ENCODE measurements at regions not wholly inside any gene's neighbourhood (a gene's known extent, or its start where the extent isn't known, plus 50 kb on each side); places are given as distances from the start of the nearest gene placed in this dataset.
"Not testable (repeated sequence)": the region's sequence is repeated elsewhere in the genome, so short reads cannot be mapped to it uniquely, and the experiment has no call there.

GRCh38 chr10:126722726-126723125 lies 52.2 kb upstream of the C10orf90 start:
- DNase-seq: no peak

- no peak for DNase-seq
These were observed 52.7 kb upstream of the C10orf90 start for GRCh38 chr10:126723226-126723625.

- no peak for DNase-seq
These were observed 58.9 kb upstream of the C10orf90 start for GRCh38 chr10:126729314-126729870.

- no peak for DNase-seq
These were observed 60.5 kb upstream of the C10orf90 start for GRCh38 chr10:126730856-126731609.

- no peak for DNase-seq
These were observed 61.1 kb upstream of the C10orf90 start for GRCh38 chr10:126731610-126731990.

- no peak for DNase-seq
These were observed 61.8 kb upstream of the C10orf90 start for GRCh38 chr10:126732308-126732707.

GRCh38 chr10:126732868-126733267 lies 62.4 kb upstream of the C10orf90 start:
- DNase-seq: no peak

GRCh38 chr10:126734015-126734414 lies 63.5 kb upstream of the C10orf90 start:
- no peak for DNase-seq

GRCh38 chr10:126734967-126735366 lies 64.5 kb upstream of the C10orf90 start:
- DNase-seq: no peak

GRCh38 chr10:126736142-126736541 lies 65.6 kb upstream of the C10orf90 start:
- no peak for DNase-seq

GRCh38 chr10:126736727-126737126 lies 66.2 kb upstream of the C10orf90 start:
- no peak for DNase-seq

- no peak for DNase-seq
These were observed 67.5 kb upstream of the C10orf90 start for GRCh38 chr10:126738001-126738400.

- no peak for DNase-seq
These were observed 74.1 kb upstream of the C10orf90 start for GRCh38 chr10:126744571-126744970.

GRCh38 chr10:126749015-126749655 lies 78.6 kb upstream of the C10orf90 start:
- peak; percentile 16 to 34 for DNase-seq

GRCh38 chr10:126754966-126755365 lies 84.5 kb upstream of the C10orf90 start:
- DNase-seq: no peak

- no peak for DNase-seq
These were observed 88.4 kb upstream of the C10orf90 start for GRCh38 chr10:126758867-126759266.

- DNase-seq: no peak
These were observed 89.0 kb upstream of the C10orf90 start for GRCh38 chr10:126759531-126759930.

GRCh38 chr10:126766646-126767045 lies 96.2 kb upstream of the C10orf90 start:
- DNase-seq: not testable (repeated sequence)

GRCh38 chr10:126770809-126771208 lies 100.3 kb upstream of the C10orf90 start:
- no peak for DNase-seq

- DNase-seq: no peak
These were observed 105.7 kb upstream of the C10orf90 start for GRCh38 chr10:126776168-126776567.

GRCh38 chr10:126777714-126778113 lies 107.2 kb upstream of the C10orf90 start:
- DNase-seq: no peak

GRCh38 chr10:126781450-126782216 lies 111.1 kb upstream of the C10orf90 start:
- no peak for DNase-seq

- DNase-seq: no peak
These were observed 113.5 kb upstream of the C10orf90 start for GRCh38 chr10:126783806-126784557.
